Activated T-helper 17 cell treated with anti-CD3 and anti-CD28 coated beads, Interleukin-2, amount 50 U/mL, for 72 hours (primary cell): ENCODE measurements at regions not wholly inside any gene's neighbourhood (a gene's known extent, or its start where the extent isn't known, plus 50 kb on each side); places are given as distances from the start of the nearest gene placed in this dataset.

Source experiments
- ATAC-seq: fragments of 150-1000 bp; cut with Tn5 transposase; replicated peaks from 2 replicates; pipeline ENCODE4 v1.10.0; 2021; ENCODE audit warnings: mild to moderate bottlenecking, moderate library complexity
- H3K27ac Mint-ChIP-seq: one replicate; pipeline ENCODE4 v1.8.0; 2022; ENCODE audit warnings: mixed read lengths
- H3K27me3 Mint-ChIP-seq: one replicate; pipeline ENCODE4 v1.8.0; 2022; ENCODE audit warnings: mixed read lengths
- H3K36me3 Mint-ChIP-seq: one replicate; pipeline ENCODE4 v1.8.0; 2022; ENCODE audit warnings: low read depth, mild to moderate bottlenecking, mixed read lengths
- H3K4me1 Mint-ChIP-seq: one replicate; pipeline ENCODE4 v1.8.0; 2022; ENCODE audit warnings: mixed read lengths
- H3K4me3 Mint-ChIP-seq: one replicate; pipeline ENCODE4 v1.8.0; 2022; ENCODE audit warnings: mild to moderate bottlenecking, mixed read lengths
- H3K9me3 Mint-ChIP-seq: one replicate; pipeline ENCODE4 v1.8.0; 2022; ENCODE audit warnings: mixed read lengths

GRCh38 chr3:106386050-106386449 is 517.2 kb upstream of the CBLB start:
- Mint-ChIP-seq H3K4me3 (no peak overlapping the region), H3K27ac (no peak overlapping the region), H3K36me3 (no peaks in the 10 kb centered on the region), H3K9me3 (no peaks in the 10 kb centered on the region), H3K4me1 (peaks cover 4% of the 10 kb centered on the region), H3K27me3 (no peaks in the 10 kb centered on the region)
- no peak for ATAC-seq

- no peak for ATAC-seq
- no peak overlapping the region for H3K4me3 Mint-ChIP-seq
- no peaks in the 10 kb centered on the region for H3K9me3 Mint-ChIP-seq
- no peaks in the 10 kb centered on the region for H3K27me3 Mint-ChIP-seq
- H3K4me1 Mint-ChIP-seq: peaks cover 4% of the 10 kb centered on the region
- no peaks in the 10 kb centered on the region for H3K36me3 Mint-ChIP-seq
- H3K27ac Mint-ChIP-seq: no peak overlapping the region
Observed at GRCh38 chr3:106392915-106393314, 524.1 kb upstream of the CBLB start.

GRCh38 chr3:106397006-106397405 is 528.2 kb upstream of the CBLB start:
- Mint-ChIP-seq H3K27me3 (no peaks in the 10 kb centered on the region), H3K4me1 (no peaks in the 10 kb centered on the region), H3K27ac (no peak overlapping the region), H3K36me3 (no peaks in the 10 kb centered on the region), H3K4me3 (no peak overlapping the region), H3K9me3 (peaks cover 4% of the 10 kb centered on the region)
- no peak for ATAC-seq

- no peak overlapping the region for H3K4me3 Mint-ChIP-seq
Observed at GRCh38 chr3:106398891-106399600, 530.2 kb upstream of the CBLB start.

GRCh38 chr3:106399761-106400160 is 530.9 kb upstream of the CBLB start:
- Mint-ChIP-seq H3K9me3 (peaks cover 4% of the 10 kb centered on the region), H3K27ac (no peak overlapping the region), H3K4me1 (no peaks in the 10 kb centered on the region), H3K36me3 (no peaks in the 10 kb centered on the region), H3K27me3 (no peaks in the 10 kb centered on the region), H3K4me3 (no peak overlapping the region)
- ATAC-seq: no peak

More at GRCh38 chr3:106398891-106399600, 530.2 kb upstream of the CBLB start:
- H3K27me3 Mint-ChIP-seq: no peaks in the 10 kb centered on the region
- H3K36me3 Mint-ChIP-seq: no peaks in the 10 kb centered on the region
- no peaks in the 10 kb centered on the region for H3K4me1 Mint-ChIP-seq
- H3K9me3 Mint-ChIP-seq: peaks cover 4% of the 10 kb centered on the region
- no peak for ATAC-seq
- H3K27ac Mint-ChIP-seq: no peak overlapping the region

GRCh38 chr3:106401666-106402490 is 533.1 kb upstream of the CBLB start:
- Mint-ChIP-seq H3K9me3 (peaks cover 4% of the 10 kb centered on the region), H3K4me3 (no peak overlapping the region), H3K27ac (no peak overlapping the region), H3K27me3 (no peaks in the 10 kb centered on the region), H3K4me1 (no peaks in the 10 kb centered on the region), H3K36me3 (no peaks in the 10 kb centered on the region)
- no peak for ATAC-seq

- no peaks in the 10 kb centered on the region for H3K4me1 Mint-ChIP-seq
- H3K9me3 Mint-ChIP-seq: peaks cover 4% of the 10 kb centered on the region
- H3K4me3 Mint-ChIP-seq: no peak overlapping the region
Observed at GRCh38 chr3:106403371-106404145, 534.7 kb upstream of the CBLB start.

GRCh38 chr3:106413683-106414082 is 544.9 kb upstream of the CBLB start:
- Mint-ChIP-seq H3K27me3 (no peaks in the 10 kb centered on the region), H3K9me3 (no peaks in the 10 kb centered on the region), H3K36me3 (no peaks in the 10 kb centered on the region), H3K27ac (no peak overlapping the region), H3K4me1 (no peaks in the 10 kb centered on the region), H3K4me3 (no peak overlapping the region)
- ATAC-seq: no peak

More at GRCh38 chr3:106403371-106404145, 534.7 kb upstream of the CBLB start:
- Mint-ChIP-seq H3K27ac (no peak overlapping the region), H3K36me3 (no peaks in the 10 kb centered on the region), H3K27me3 (no peaks in the 10 kb centered on the region)
- no peak for ATAC-seq

GRCh38 chr3:106420628-106421027 is 551.8 kb upstream of the CBLB start:
- Mint-ChIP-seq H3K27ac (no peak overlapping the region), H3K9me3 (peaks cover 5% of the 10 kb centered on the region), H3K4me3 (no peak overlapping the region), H3K36me3 (no peaks in the 10 kb centered on the region), H3K4me1 (peaks cover 16% of the 10 kb centered on the region), H3K27me3 (no peaks in the 10 kb centered on the region)
- no peak for ATAC-seq

- H3K36me3 Mint-ChIP-seq: no peaks in the 10 kb centered on the region
- H3K9me3 Mint-ChIP-seq: peaks cover 5% of the 10 kb centered on the region
- H3K4me1 Mint-ChIP-seq: peaks cover 23% of the 10 kb centered on the region
- no peak for ATAC-seq
- no peak overlapping the region for H3K4me3 Mint-ChIP-seq
- H3K27me3 Mint-ChIP-seq: no peaks in the 10 kb centered on the region
- no peak overlapping the region for H3K27ac Mint-ChIP-seq
Observed at GRCh38 chr3:106421426-106421825, 552.6 kb upstream of the CBLB start.

GRCh38 chr3:106421909-106422308 is 553.1 kb upstream of the CBLB start:
- H3K9me3 Mint-ChIP-seq: peaks cover 5% of the 10 kb centered on the region
- peak overlapping the region; percentile 44 for H3K27ac Mint-ChIP-seq
- H3K36me3 Mint-ChIP-seq: no peaks in the 10 kb centered on the region
- H3K4me3 Mint-ChIP-seq: peak overlapping the region; percentile 11
- H3K4me1 Mint-ChIP-seq: peaks cover 23% of the 10 kb centered on the region
- ATAC-seq: no peak
- no peaks in the 10 kb centered on the region for H3K27me3 Mint-ChIP-seq

- Mint-ChIP-seq H3K4me1 (peaks cover 28% of the 10 kb centered on the region), H3K36me3 (no peaks in the 10 kb centered on the region), H3K9me3 (peaks cover 5% of the 10 kb centered on the region), H3K27ac (peak overlapping the region; percentile 89), H3K4me3 (peak overlapping the region; percentile 46), H3K27me3 (no peaks in the 10 kb centered on the region)
- ATAC-seq: peak; percentile 62
Observed at GRCh38 chr3:106423321-106424225, 554.8 kb upstream of the CBLB start.

- peaks cover 5% of the 10 kb centered on the region for H3K9me3 Mint-ChIP-seq
- peaks cover 34% of the 10 kb centered on the region for H3K4me1 Mint-ChIP-seq
- no peak for ATAC-seq
- no peaks in the 10 kb centered on the region for H3K36me3 Mint-ChIP-seq
- no peaks in the 10 kb centered on the region for H3K27me3 Mint-ChIP-seq
- H3K27ac Mint-ChIP-seq: peak overlapping the region; percentile 89
- H3K4me3 Mint-ChIP-seq: peak overlapping the region; percentile 46
Observed at GRCh38 chr3:106425026-106425425, 556.2 kb upstream of the CBLB start.

GRCh38 chr3:106425916-106426315 is 557.1 kb upstream of the CBLB start:
- peaks cover 34% of the 10 kb centered on the region for H3K4me1 Mint-ChIP-seq
- peak overlapping the region; percentile 89 for H3K27ac Mint-ChIP-seq

More at GRCh38 chr3:106425916-106426315, 557.1 kb upstream of the CBLB start:
- Mint-ChIP-seq H3K9me3 (peaks cover 6% of the 10 kb centered on the region), H3K36me3 (no peaks in the 10 kb centered on the region), H3K4me3 (peak overlapping the region; percentile 46), H3K27me3 (no peaks in the 10 kb centered on the region)
- ATAC-seq: no peak
